SK-MEL-5 (cell line): ENCODE measurements at regions not wholly inside any gene's neighbourhood (a gene's known extent, or its start where the extent isn't known, plus 50 kb on each side); places are given as distances from the start of the nearest gene placed in this dataset.

Experiments used
- DNase-seq: peaks from one replicate; pipeline ENCODE4 v3.0.0-alpha.2; 2016; ENCODE audit warnings: low read depth, low spot score
- in situ Hi-C: cut with HindIII; loops from 2 replicates; pipeline ENCODE4 v1.10.0; 2016; ENCODE audit warnings: low sequenced_read_pairs, high pct_unique_total_duplicates, low pct_unique_long_range_greater_than_20kb

GRCh38 chr9:117555964-117556629, 141.2 kb upstream of the ASTN2 start:
- DNase-seq = peak; percentile 87
- in situ Hi-C loops = no loop called here

GRCh38 chr9:117552811-117553210, 138.0 kb upstream of the ASTN2 start:
- in situ Hi-C loops = no loop called here
- DNase-seq = no peak

GRCh38 chr9:117551171-117551570, 136.3 kb upstream of the ASTN2 start:
- in situ Hi-C loops = no loop called here
- DNase-seq = no peak

GRCh38 chr9:117549444-117549843, 134.6 kb upstream of the ASTN2 start:
- in situ Hi-C loops = no loop called here
- DNase-seq = no peak

GRCh38 chr9:117548556-117548955, 133.7 kb upstream of the ASTN2 start:
- no peak for DNase-seq
- in situ Hi-C loops = no loop called here

GRCh38 chr9:117547904-117548303, 133.0 kb upstream of the ASTN2 start:
- no peak for DNase-seq
- in situ Hi-C loops = no loop called here

GRCh38 chr9:117546894-117547678, 132.2 kb upstream of the ASTN2 start:
- no peak for DNase-seq
- in situ Hi-C loops = no loop called here

GRCh38 chr9:117545846-117546245, 131.0 kb upstream of the ASTN2 start:
- DNase-seq = no peak
- in situ Hi-C loops = no loop called here

GRCh38 chr9:117543089-117543488, 128.2 kb upstream of the ASTN2 start:
- in situ Hi-C loops = no loop called here
- no peak for DNase-seq

- in situ Hi-C loops = no loop called here
- DNase-seq = no peak
Measured at GRCh38 chr9:117542021-117542420, 127.2 kb upstream of the ASTN2 start.

GRCh38 chr9:117541181-117541580, 126.3 kb upstream of the ASTN2 start:
- DNase-seq = peak; percentile 15
- in situ Hi-C loops = no loop called here

GRCh38 chr9:117535973-117536372, 121.1 kb upstream of the ASTN2 start:
- DNase-seq = no peak
- in situ Hi-C loops = no loop called here

GRCh38 chr9:117535434-117535833, 120.6 kb upstream of the ASTN2 start:
- no peak for DNase-seq
- in situ Hi-C loops = no loop called here

GRCh38 chr9:117528225-117528624, 113.4 kb upstream of the ASTN2 start:
- DNase-seq = peak; percentile 3
- in situ Hi-C loops = no loop called here

- in situ Hi-C loops = no loop called here
- no peak for DNase-seq
Measured at GRCh38 chr9:117526674-117527073, 111.8 kb upstream of the ASTN2 start.

- in situ Hi-C loops = no loop called here
- DNase-seq = no peak
Measured at GRCh38 chr9:117523531-117524153, 108.8 kb upstream of the ASTN2 start.

- in situ Hi-C loops = no loop called here
Measured at GRCh38 chr9:117521293-117521692, 106.4 kb upstream of the ASTN2 start.

GRCh38 chr9:117516676-117517632, 102.1 kb upstream of the ASTN2 start:
- in situ Hi-C loops = no loop called here
- no peak for DNase-seq

More at GRCh38 chr9:117521293-117521692, 106.4 kb upstream of the ASTN2 start:
- no peak for DNase-seq
